Endothelial cell of umbilical vein (primary cell): ENCODE measurements at regions not wholly inside any gene's neighbourhood (a gene's known extent, or its start where the extent isn't known, plus 50 kb on each side); places are given as distances from the start of the nearest gene placed in this dataset.

Experiments
- BruUV-seq: library from RNA; stranded (reverse); fragments of 400-500 nt; replicated peaks from 2 replicates; lab custom pipeline; 2021; lab: Mats Ljungman, UMichigan
- CTCF ChIA-PET: fragments of 300-600, 350-600 bp; sonication (Branson Sonifier 250); formaldehyde crosslinking; loops from one replicate; lab custom pipeline; 2021; ENCODE audit warnings: antibody characterized with exemption, inconsistent platforms; lab: Charles Lee
- POLR2A ChIA-PET: fragments of 300-600, 350-600 bp; sonication (Branson Sonifier 250); formaldehyde crosslinking; loops from one replicate; lab custom pipeline; 2021; ENCODE audit warnings: antibody characterized with exemption, inconsistent platforms; lab: Charles Lee
- DNase-seq: peaks from one replicate; pipeline ENCODE4 v3.0.0-alpha.2; 2011; ENCODE audit warnings: low read depth, low spot score
- FAIRE-seq: peaks from 2 replicates; lab custom pipeline; 2011; peaks lifted over from hg19 to GRCh38; lab: Jason Lieb, UNC
- H2AFZ ChIP-seq: 2 replicates; pipeline ENCODE4 v1.6.0; 2012; ENCODE audit warnings: low read depth, low read length, control low read depth, inconsistent platforms
- H3K27ac ChIP-seq: 2 replicates; pipeline ENCODE4 v1.5.1; 2011; ENCODE audit warnings: low read depth, mild to moderate bottlenecking, control low read depth, low read length, moderate library complexity; ENCODE audit not compliant: insufficient read depth
- H3K27me3 ChIP-seq, 2 experiments: 2 replicates each; pipeline versions ENCODE4 v1.6.0 to v1.6.1; 2011; ENCODE audit warnings: low read length in 2 of 2, mixed read lengths in 1 of 2; ENCODE audit not compliant: control insufficient read depth in 2 of 2, insufficient read depth in 2 of 2
- H3K36me3 ChIP-seq, 2 experiments: 2 replicates in 1 of 2; 3 replicates in 1 of 2; pipeline ENCODE4 v1.5.1; 2011; ENCODE audit warnings: low read length in 2 of 2, mild to moderate bottlenecking in 1 of 2, moderate library complexity in 1 of 2; ENCODE audit not compliant: control insufficient read depth in 2 of 2, insufficient read depth in 2 of 2; ENCODE audit errors: extremely low read depth in 1 of 2
- H3K4me1 ChIP-seq: 3 replicates; pipeline ENCODE4 v1.5.1; 2011; ENCODE audit warnings: mild to moderate bottlenecking, low read length; ENCODE audit not compliant: control insufficient read depth, insufficient read depth; ENCODE audit errors: extremely low read depth
- H3K4me2 ChIP-seq: 2 replicates; pipeline ENCODE4 v1.6.1; 2011; ENCODE audit warnings: low read length, control low read depth, mixed read lengths; ENCODE audit not compliant: insufficient read depth
- H3K4me3 ChIP-seq, 3 experiments: fragments of 200-600 bp in 1 of 3; sonication (generic), shearing (Covaris generic) in 1 of 3; replicated peaks in 1 of 3; 2 replicates each; pipeline ENCODE4 v1.5.1; 2011 to 2016; ENCODE audit warnings: control low read depth in 3 of 3, low read length in 3 of 3, mild to moderate bottlenecking in 2 of 3, inconsistent platforms in 1 of 3, low read depth in 1 of 3, moderate library complexity in 1 of 3; ENCODE audit not compliant: insufficient read depth in 1 of 3
- H3K79me2 ChIP-seq: 2 replicates; pipeline ENCODE4 v1.6.0; 2012; ENCODE audit warnings: low read length, inconsistent platforms; ENCODE audit not compliant: control insufficient read depth, insufficient read depth
- H3K9ac ChIP-seq: replicated peaks from 2 replicates; pipeline ENCODE3; 2011; ENCODE audit warnings: low read length, control low read depth; ENCODE audit not compliant: insufficient read depth; ENCODE audit errors: extremely low read depth
- H3K9me1 ChIP-seq: replicated peaks from 3 replicates; pipeline ENCODE4 v1.6.0; 2011; ENCODE audit warnings: mild to moderate bottlenecking, low read length; ENCODE audit not compliant: control insufficient read depth, insufficient read depth; ENCODE audit errors: extremely low read depth
- H3K9me3 ChIP-seq: replicated peaks from 2 replicates; pipeline ENCODE4 v1.5.1; 2012; ENCODE audit warnings: low read length, inconsistent platforms; ENCODE audit not compliant: control insufficient read depth, insufficient read depth
- H4K20me1 ChIP-seq: replicated peaks from 2 replicates; pipeline ENCODE3; 2011; ENCODE audit warnings: mild to moderate bottlenecking, low read length; ENCODE audit not compliant: control insufficient read depth, insufficient read depth; ENCODE audit errors: extremely low read depth
- CTCF ChIP-seq, 2 donors: IDR thresholded peaks; 1 replicate in 1 of 2; 2 replicates in 1 of 2; pipeline ENCODE4 v1.5.1; 2011; ENCODE audit warnings: low read length in 2 of 2, mild to moderate bottlenecking in 2 of 2, moderate library complexity in 2 of 2, control low read depth in 1 of 2, inconsistent platforms in 1 of 2, low read depth in 1 of 2; ENCODE audit not compliant: insufficient read depth in 1 of 2; ENCODE audit errors: extremely low read depth in 1 of 2
- EZH2 ChIP-seq: IDR thresholded peaks from 2 replicates; pipeline ENCODE4 v1.6.1; 2012; ENCODE audit warnings: borderline replicate concordance, low read depth, mild to moderate bottlenecking, moderate library complexity, low read length, inconsistent platforms; ENCODE audit not compliant: severe bottlenecking
- FOS ChIP-seq: IDR thresholded peaks from 2 replicates; pipeline ENCODE4 v1.6.1; 2011; ENCODE audit warnings: mild to moderate bottlenecking, low read length, moderate library complexity, borderline replicate concordance; ENCODE audit not compliant: insufficient read depth
- GATA2 ChIP-seq: IDR thresholded peaks from 2 replicates; pipeline ENCODE4 v1.7.0; 2011; ENCODE audit warnings: low read depth, mild to moderate bottlenecking, moderate library complexity, mixed read lengths, low read length; ENCODE audit not compliant: insufficient read length, insufficient read depth
- JUN ChIP-seq: IDR thresholded peaks from 2 replicates; pipeline ENCODE4 v1.6.1; 2011; ENCODE audit warnings: borderline replicate concordance, low read depth; ENCODE audit not compliant: insufficient read length, insufficient read depth
- MYC ChIP-seq: IDR thresholded peaks from one replicate; pipeline ENCODE4 v1.6.1; 2011; ENCODE audit warnings: mild to moderate bottlenecking, low read depth, low read length
- POLR2A ChIP-seq: IDR thresholded peaks from 2 replicates; pipeline ENCODE4 v1.6.1; 2012; ENCODE audit warnings: low read depth, mild to moderate bottlenecking, control low read depth, low read length
- POLR2AphosphoS5 ChIP-seq: IDR thresholded peaks from 2 replicates; pipeline ENCODE4 v1.6.1; 2012; ENCODE audit warnings: low read depth, mild to moderate bottlenecking, control low read depth, low read length, moderate library complexity; ENCODE audit not compliant: insufficient read depth
- dilution Hi-C: fragments of 300-500 bp; cut with MboI; formaldehyde crosslinking; loops from one replicate; pipeline ENCODE4 v1.15.0; 2019; ENCODE audit warnings: low sequenced_read_pairs; ENCODE audit not compliant: extremely low pct_ligation_motif_present
- intact Hi-C: fragments of 100-400 bp; cut with micrococcal nuclease; formaldehyde crosslinking; loops from one replicate; pipeline ENCODE4 v1.10.0; 2022
- TF ChIP-seq, protein P1 (sequence below): IDR thresholded peaks from 2 replicates; pipeline ENCODE4 v1.6.1; 2011; ENCODE audit not compliant: insufficient read depth, insufficient read length

DNA sequence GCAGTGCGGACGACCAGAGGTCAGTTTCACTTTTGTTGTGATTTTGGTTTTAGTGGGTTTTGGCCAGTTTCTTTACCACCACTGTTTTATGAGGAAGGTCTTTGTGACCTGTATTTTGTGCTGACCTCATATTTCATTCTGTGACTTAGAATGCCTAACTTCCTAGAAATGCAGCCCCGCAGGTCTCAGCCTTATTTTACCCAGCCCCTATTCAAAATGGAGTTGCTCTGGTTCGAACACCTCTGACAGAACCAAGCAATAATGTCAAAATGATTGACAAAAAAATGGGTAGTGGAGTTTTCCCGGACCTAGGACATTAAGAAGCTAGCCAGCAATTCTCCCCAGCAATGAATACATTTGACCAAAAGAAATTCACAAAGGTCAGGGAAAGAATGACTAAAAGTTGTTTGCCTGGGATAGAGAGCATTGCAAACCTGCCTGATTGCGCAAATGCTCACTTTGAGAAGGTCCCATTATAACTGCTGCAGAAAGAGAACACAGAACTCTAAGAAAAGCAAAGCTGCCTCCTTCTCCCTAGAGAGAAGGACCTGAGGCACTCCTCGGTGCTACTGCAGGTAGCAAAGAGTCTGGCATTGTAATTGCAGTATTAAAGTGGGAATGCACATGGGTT is 288.8 kb downstream of the ADGB start:
- Histone ChIP-seq H3K4me3 (no peak overlapping the region), H3K36me3 (no peaks in the 10 kb centered on the region), H3K27me3 (no peaks in the 10 kb centered on the region), H2AFZ (no peak overlapping the region), H3K4me1 (peaks cover 8% of the 10 kb centered on the region), H3K79me2 (no peaks in the 10 kb centered on the region), H3K9me3 (no peaks in the 10 kb centered on the region), H4K20me1 (no peaks in the 10 kb centered on the region), H3K9ac (no peak overlapping the region), H3K4me2 (no peak overlapping the region), H3K9me1 (no peaks in the 10 kb centered on the region), H3K27ac (no peak overlapping the region)
- BruUV-seq: no TSS peak
- no peak for FAIRE-seq
- TF ChIP-seq EZH2 (no peak), JUN (no peak), POLR2A (no peak), CTCF (IDR thresholded peaks at IDR 0.05; ENCODE audit: extremely low read depth in 1 of 2, insufficient read depth in 1 of 2, low read depth in 1 of 2, low read length in 2 of 2) (no peak), FOS (no peak), GATA2 (no peak), MYC (no peak), POLR2AphosphoS5 (no peak)
- TF ChIP-seq, protein P1, sequence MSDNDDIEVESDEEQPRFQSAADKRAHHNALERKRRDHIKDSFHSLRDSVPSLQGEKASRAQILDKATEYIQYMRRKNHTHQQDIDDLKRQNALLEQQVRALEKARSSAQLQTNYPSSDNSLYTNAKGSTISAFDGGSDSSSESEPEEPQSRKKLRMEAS: no peak
- dilution Hi-C loops (no loop called here), intact Hi-C loops (no loop called here)
- ChIA-PET CTCF (interaction anchor here (0.9 kb wide), 1 partner anchor 32 kb away, joined by 3 read pairs; no protein-coding TSS in a partner anchor), POLR2A (no interaction called here)
- no peak for DNase-seq
